ENCODE measurements at regions not wholly inside any gene's neighbourhood (a gene's known extent, or its start where the extent isn't known, plus 50 kb on each side); places are given as distances from the start of the nearest gene placed in this dataset.

GRCh38 chr12:85575120-85576096 lies 260.8 kb downstream of the RASSF9 start:
- TF ChIP-seq POLR2AphosphoS5 (IDR thresholded peaks at IDR 0.05), result no peak
- TF ChIP-seq POLR2A (IDR thresholded peaks at IDR 0.05), result no peak
